ENCODE measurements at regions not wholly inside any gene's neighbourhood (a gene's known extent, or its start where the extent isn't known, plus 50 kb on each side); places are given as distances from the start of the nearest gene placed in this dataset.

DNA sequence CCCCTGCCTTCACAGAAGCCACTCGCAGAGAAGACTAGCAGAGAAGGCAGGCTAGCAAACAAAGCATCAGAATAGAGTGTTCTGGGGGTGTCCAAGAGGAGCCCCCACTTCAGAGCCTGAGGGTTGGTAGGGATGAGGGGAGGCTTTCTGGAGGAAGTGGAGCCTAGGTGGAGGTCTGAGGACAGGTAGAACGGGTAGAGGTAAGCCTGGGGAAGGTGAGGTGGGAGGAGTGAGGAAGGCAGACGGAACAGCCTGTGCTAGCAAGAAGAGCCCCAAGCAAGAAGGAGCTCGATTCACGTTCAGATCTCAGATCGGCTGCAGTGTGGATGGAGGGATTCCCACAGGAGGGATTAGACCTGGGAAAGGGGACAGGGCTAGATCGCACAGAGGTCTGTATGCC lies 66.0 kb upstream of the DUSP5 start:
- TF ChIP-seq, protein P1, sequence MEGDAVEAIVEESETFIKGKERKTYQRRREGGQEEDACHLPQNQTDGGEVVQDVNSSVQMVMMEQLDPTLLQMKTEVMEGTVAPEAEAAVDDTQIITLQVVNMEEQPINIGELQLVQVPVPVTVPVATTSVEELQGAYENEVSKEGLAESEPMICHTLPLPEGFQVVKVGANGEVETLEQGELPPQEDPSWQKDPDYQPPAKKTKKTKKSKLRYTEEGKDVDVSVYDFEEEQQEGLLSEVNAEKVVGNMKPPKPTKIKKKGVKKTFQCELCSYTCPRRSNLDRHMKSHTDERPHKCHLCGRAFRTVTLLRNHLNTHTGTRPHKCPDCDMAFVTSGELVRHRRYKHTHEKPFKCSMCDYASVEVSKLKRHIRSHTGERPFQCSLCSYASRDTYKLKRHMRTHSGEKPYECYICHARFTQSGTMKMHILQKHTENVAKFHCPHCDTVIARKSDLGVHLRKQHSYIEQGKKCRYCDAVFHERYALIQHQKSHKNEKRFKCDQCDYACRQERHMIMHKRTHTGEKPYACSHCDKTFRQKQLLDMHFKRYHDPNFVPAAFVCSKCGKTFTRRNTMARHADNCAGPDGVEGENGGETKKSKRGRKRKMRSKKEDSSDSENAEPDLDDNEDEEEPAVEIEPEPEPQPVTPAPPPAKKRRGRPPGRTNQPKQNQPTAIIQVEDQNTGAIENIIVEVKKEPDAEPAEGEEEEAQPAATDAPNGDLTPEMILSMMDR (optimal IDR thresholded peaks at IDR 0.05 in 1 of 3, IDR thresholded peaks at IDR 0.05 in 1 of 3, conservative IDR thresholded peaks at IDR 0.05 in 1 of 3; ENCODE audit: extremely low read depth in 1 of 3, insufficient read depth in 2 of 3, low read length in 3 of 3): no peak
- TF ChIP-seq EZH2 (IDR thresholded peaks at IDR 0.05; ENCODE audit: low read length): no peak

Data from keratinocyte (primary cell).